ENCODE measurements at regions not wholly inside any gene's neighbourhood (a gene's known extent, or its start where the extent isn't known, plus 50 kb on each side); places are given as distances from the start of the nearest gene placed in this dataset.
"Not testable (repeated sequence)": the region's sequence is repeated elsewhere in the genome, so short reads cannot be mapped to it uniquely, and the experiment has no call there.

- DNase-seq: no peak
Observed at GRCh38 chr18:39620551-39621168, 2055.1 kb upstream of the CELF4 start.

GRCh38 chr18:39618265-39619003, 2052.8 kb upstream of the CELF4 start:
- no peak for DNase-seq

GRCh38 chr18:39611381-39612100, 2045.9 kb upstream of the CELF4 start:
- DNase-seq: no peak

GRCh38 chr18:39607034-39607433, 2041.4 kb upstream of the CELF4 start:
- DNase-seq: no peak

GRCh38 chr18:39604836-39605235, 2039.2 kb upstream of the CELF4 start:
- DNase-seq: no peak

- DNase-seq: no peak
Observed at GRCh38 chr18:39602131-39602530, 2036.5 kb upstream of the CELF4 start.

- DNase-seq: no peak
Observed at GRCh38 chr18:39600894-39601293, 2035.3 kb upstream of the CELF4 start.

GRCh38 chr18:39599251-39599650, 2033.7 kb upstream of the CELF4 start:
- DNase-seq: no peak

- DNase-seq: no peak
Observed at GRCh38 chr18:39596891-39597290, 2031.3 kb upstream of the CELF4 start.

- DNase-seq: no peak
Observed at GRCh38 chr18:39596221-39596620, 2030.6 kb upstream of the CELF4 start.

- DNase-seq: no peak
Observed at GRCh38 chr18:39594206-39594605, 2028.6 kb upstream of the CELF4 start.

- DNase-seq: no peak
Observed at GRCh38 chr18:39591649-39592048, 2026.1 kb upstream of the CELF4 start.

- no peak for DNase-seq
Observed at GRCh38 chr18:39589496-39589895, 2023.9 kb upstream of the CELF4 start.

- DNase-seq: no peak
Observed at GRCh38 chr18:39587586-39587985, 2022.0 kb upstream of the CELF4 start.

GRCh38 chr18:39586741-39587140, 2021.1 kb upstream of the CELF4 start:
- DNase-seq: no peak

- no peak for DNase-seq
Observed at GRCh38 chr18:39574897-39575296, 2009.3 kb upstream of the CELF4 start.

GRCh38 chr18:39571511-39571910, 2005.9 kb upstream of the CELF4 start:
- DNase-seq: no peak

- DNase-seq: not testable (repeated sequence)
Observed at GRCh38 chr18:39565551-39566230, 2000.1 kb upstream of the CELF4 start.

GRCh38 chr18:39564716-39565115, 1999.1 kb upstream of the CELF4 start:
- DNase-seq: no peak

GRCh38 chr18:39561126-39561525, 1995.5 kb upstream of the CELF4 start:
- no peak for DNase-seq

GRCh38 chr18:39558658-39559057, 1993.1 kb upstream of the CELF4 start:
- no peak for DNase-seq

- DNase-seq: no peak
Observed at GRCh38 chr18:39555496-39555895, 1989.9 kb upstream of the CELF4 start.

- no peak for DNase-seq
Observed at GRCh38 chr18:39550701-39551100, 1985.1 kb upstream of the CELF4 start.
